ENCODE measurements at regions not wholly inside any gene's neighbourhood (a gene's known extent, or its start where the extent isn't known, plus 50 kb on each side); places are given as distances from the start of the nearest gene placed in this dataset.

DNA sequence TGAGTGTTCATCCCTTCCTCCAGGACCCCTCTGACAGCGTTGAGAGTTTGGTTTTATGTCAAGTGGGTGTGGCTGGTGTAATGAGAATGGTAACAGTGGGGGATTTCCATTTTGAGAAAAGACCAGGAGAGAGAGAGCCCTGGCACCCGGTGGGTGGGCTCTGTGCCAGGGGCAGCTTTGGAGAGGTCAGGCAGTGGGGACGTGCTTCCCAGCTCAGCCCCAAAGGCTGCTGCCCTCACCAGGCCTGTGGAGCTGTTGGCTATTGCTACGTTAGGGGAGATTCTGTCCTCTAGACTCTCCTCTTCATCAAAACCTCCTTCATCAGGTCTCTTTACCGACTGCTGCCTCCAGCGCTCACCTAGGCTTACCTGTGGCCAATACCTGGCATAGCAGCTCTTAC is 176.3 kb downstream of the PTPRU start:
- TF ChIP-seq ISL1 (CRISPR knock-in tag; IDR thresholded peaks at IDR 0.05), result no peak
- no peak for TF ChIP-seq SNAI2 (CRISPR knock-in tag; IDR thresholded peaks at IDR 0.05)
- TF ChIP-seq ZC3H10 (CRISPR knock-in tag; IDR thresholded peaks at IDR 0.05), result no peak
- no peak for TF ChIP-seq GLIS3 (CRISPR knock-in tag; IDR thresholded peaks at IDR 0.05)
- TF ChIP-seq, protein P1, sequence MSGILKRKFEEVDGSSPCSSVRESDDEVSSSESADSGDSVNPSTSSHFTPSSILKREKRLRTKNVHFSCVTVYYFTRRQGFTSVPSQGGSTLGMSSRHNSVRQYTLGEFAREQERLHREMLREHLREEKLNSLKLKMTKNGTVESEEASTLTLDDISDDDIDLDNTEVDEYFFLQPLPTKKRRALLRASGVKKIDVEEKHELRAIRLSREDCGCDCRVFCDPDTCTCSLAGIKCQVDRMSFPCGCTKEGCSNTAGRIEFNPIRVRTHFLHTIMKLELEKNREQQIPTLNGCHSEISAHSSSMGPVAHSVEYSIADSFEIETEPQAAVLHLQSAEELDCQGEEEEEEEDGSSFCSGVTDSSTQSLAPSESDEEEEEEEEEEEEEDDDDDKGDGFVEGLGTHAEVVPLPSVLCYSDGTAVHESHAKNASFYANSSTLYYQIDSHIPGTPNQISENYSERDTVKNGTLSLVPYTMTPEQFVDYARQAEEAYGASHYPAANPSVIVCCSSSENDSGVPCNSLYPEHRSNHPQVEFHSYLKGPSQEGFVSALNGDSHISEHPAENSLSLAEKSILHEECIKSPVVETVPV (CRISPR knock-in tag; IDR thresholded peaks at IDR 0.05), result no peak
- no peak for TF ChIP-seq RARB (CRISPR knock-in tag; IDR thresholded peaks at IDR 0.05)
- TF ChIP-seq PPARA (CRISPR knock-in tag; IDR thresholded peaks at IDR 0.05; ENCODE audit: borderline replicate concordance), result no peak
- no peak for TF ChIP-seq ZNF8 (CRISPR knock-in tag; IDR thresholded peaks at IDR 0.05)
- no peak for TF ChIP-seq ZFP3 (CRISPR knock-in tag; IDR thresholded peaks at IDR 0.05)
- TF ChIP-seq ZNF565 (CRISPR knock-in tag; conservative IDR thresholded peaks at IDR 0.05; ENCODE audit: low read depth), result no peak
- TF ChIP-seq ZNF70 (CRISPR knock-in tag; IDR thresholded peaks at IDR 0.05), result no peak
- TF ChIP-seq, protein P2, sequence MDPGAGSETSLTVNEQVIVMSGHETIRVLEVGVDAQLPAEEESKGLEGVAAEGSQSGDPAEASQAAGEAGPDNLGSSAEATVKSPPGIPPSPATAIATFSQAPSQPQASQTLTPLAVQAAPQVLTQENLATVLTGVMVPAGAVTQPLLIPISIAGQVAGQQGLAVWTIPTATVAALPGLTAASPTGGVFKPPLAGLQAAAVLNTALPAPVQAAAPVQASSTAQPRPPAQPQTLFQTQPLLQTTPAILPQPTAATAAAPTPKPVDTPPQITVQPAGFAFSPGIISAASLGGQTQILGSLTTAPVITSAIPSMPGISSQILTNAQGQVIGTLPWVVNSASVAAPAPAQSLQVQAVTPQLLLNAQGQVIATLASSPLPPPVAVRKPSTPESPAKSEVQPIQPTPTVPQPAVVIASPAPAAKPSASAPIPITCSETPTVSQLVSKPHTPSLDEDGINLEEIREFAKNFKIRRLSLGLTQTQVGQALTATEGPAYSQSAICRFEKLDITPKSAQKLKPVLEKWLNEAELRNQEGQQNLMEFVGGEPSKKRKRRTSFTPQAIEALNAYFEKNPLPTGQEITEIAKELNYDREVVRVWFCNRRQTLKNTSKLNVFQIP (CRISPR knock-in tag; IDR thresholded peaks at IDR 0.05; ENCODE audit: borderline replicate concordance, low read depth), result no peak
- TF ChIP-seq CSDC2 (CRISPR knock-in tag; IDR thresholded peaks at IDR 0.05), result no peak
- no peak for TF ChIP-seq TOX (CRISPR knock-in tag; IDR thresholded peaks at IDR 0.05; ENCODE audit: borderline replicate concordance)
- no peak for ATAC-seq

DNA sequence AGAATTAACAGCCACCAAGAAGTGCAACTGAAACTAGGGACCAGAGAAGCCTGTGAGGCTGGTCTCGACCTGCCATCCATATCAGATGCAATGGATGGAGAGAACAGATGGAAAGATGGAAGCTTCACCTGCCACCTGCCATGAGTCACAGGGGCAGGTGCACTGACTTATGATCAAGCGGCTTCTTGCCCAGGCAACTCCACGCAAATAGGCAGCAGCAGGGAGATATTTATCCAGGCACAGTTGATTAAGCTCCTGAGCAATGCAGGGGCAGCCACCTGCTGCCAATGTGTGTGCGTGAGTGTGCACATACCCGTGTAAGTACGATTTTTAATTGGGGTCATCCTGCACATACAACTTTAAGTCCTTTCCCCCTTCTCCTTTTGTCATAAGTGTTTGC is 174.2 kb downstream of the PTPRU start:
- no peak for ATAC-seq
- no peak for TF ChIP-seq CSDC2 (CRISPR knock-in tag; IDR thresholded peaks at IDR 0.05)
- TF ChIP-seq, protein P3, sequence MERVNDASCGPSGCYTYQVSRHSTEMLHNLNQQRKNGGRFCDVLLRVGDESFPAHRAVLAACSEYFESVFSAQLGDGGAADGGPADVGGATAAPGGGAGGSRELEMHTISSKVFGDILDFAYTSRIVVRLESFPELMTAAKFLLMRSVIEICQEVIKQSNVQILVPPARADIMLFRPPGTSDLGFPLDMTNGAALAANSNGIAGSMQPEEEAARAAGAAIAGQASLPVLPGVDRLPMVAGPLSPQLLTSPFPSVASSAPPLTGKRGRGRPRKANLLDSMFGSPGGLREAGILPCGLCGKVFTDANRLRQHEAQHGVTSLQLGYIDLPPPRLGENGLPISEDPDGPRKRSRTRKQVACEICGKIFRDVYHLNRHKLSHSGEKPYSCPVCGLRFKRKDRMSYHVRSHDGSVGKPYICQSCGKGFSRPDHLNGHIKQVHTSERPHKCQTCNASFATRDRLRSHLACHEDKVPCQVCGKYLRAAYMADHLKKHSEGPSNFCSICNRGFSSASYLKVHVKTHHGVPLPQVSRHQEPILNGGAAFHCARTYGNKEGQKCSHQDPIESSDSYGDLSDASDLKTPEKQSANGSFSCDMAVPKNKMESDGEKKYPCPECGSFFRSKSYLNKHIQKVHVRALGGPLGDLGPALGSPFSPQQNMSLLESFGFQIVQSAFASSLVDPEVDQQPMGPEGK (CRISPR knock-in tag; IDR thresholded peaks at IDR 0.05; ENCODE audit: borderline replicate concordance), result no peak
- TF ChIP-seq OSR1 (CRISPR knock-in tag; IDR thresholded peaks at IDR 0.05), result no peak

DNA sequence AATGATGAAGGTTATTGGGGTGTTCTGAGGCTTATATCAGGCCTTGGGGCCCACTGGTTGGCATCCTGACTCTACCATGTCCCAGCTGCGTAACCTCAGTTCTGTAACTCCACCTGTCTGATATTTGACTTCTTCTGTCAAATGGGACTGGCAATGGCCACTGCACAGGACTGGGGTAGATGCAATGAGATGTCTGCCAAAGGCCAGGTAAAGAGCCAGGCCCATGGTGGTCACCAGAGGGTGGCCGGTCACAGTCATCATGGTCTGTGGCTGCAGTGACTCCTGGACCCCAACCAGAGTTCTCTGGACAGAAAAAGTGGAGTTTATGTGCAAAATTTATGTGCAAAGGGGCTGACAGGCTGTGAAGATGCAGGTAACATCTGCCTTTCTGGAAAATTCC is 173.3 kb downstream of the PTPRU start:
- TF ChIP-seq CSDC2 (CRISPR knock-in tag; IDR thresholded peaks at IDR 0.05), result no peak
- TF ChIP-seq ESRRG (CRISPR knock-in tag; IDR thresholded peaks at IDR 0.05), result no peak
- TF ChIP-seq ZC3H10 (CRISPR knock-in tag; IDR thresholded peaks at IDR 0.05), result no peak
- TF ChIP-seq, protein P3 (CRISPR knock-in tag; IDR thresholded peaks at IDR 0.05; ENCODE audit: borderline replicate concordance), result no peak
- TF ChIP-seq GLIS3 (CRISPR knock-in tag; IDR thresholded peaks at IDR 0.05), result no peak
- TF ChIP-seq ZNF8 (CRISPR knock-in tag; IDR thresholded peaks at IDR 0.05), result no peak
- TF ChIP-seq ARNTL (CRISPR knock-in tag; IDR thresholded peaks at IDR 0.05; ENCODE audit: borderline replicate concordance, low read depth), result no peak
- no peak for TF ChIP-seq PPARA (CRISPR knock-in tag; IDR thresholded peaks at IDR 0.05; ENCODE audit: borderline replicate concordance)
- TF ChIP-seq RARB (CRISPR knock-in tag; IDR thresholded peaks at IDR 0.05), result no peak
- no peak for TF ChIP-seq ZFP30 (CRISPR knock-in tag; IDR thresholded peaks at IDR 0.05)
- TF ChIP-seq, protein P4, sequence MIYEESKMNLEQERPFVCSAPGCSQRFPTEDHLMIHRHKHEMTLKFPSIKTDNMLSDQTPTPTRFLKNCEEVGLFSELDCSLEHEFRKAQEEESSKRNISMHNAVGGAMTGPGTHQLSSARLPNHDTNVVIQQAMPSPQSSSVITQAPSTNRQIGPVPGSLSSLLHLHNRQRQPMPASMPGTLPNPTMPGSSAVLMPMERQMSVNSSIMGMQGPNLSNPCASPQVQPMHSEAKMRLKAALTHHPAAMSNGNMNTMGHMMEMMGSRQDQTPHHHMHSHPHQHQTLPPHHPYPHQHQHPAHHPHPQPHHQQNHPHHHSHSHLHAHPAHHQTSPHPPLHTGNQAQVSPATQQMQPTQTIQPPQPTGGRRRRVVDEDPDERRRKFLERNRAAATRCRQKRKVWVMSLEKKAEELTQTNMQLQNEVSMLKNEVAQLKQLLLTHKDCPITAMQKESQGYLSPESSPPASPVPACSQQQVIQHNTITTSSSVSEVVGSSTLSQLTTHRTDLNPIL (CRISPR knock-in tag; IDR thresholded peaks at IDR 0.05; ENCODE audit: low read depth), result no peak
- no peak for TF ChIP-seq OSR1 (CRISPR knock-in tag; IDR thresholded peaks at IDR 0.05)
- TF ChIP-seq, protein P2 (CRISPR knock-in tag; IDR thresholded peaks at IDR 0.05; ENCODE audit: borderline replicate concordance, low read depth), result no peak
- no peak for TF ChIP-seq SNAI2 (CRISPR knock-in tag; IDR thresholded peaks at IDR 0.05)
- no peak for ATAC-seq
